ENCODE measurements at regions not wholly inside any gene's neighbourhood (a gene's known extent, or its start where the extent isn't known, plus 50 kb on each side); places are given as distances from the start of the nearest gene placed in this dataset.

GRCh38 chr10:109695988-109696387 lies 227.3 kb downstream of the XPNPEP1 start:
- no peak overlapping the region for H3K4me3 ChIP-seq (ENCODE audit: low read depth, low read length)
- no peak for DNase-seq (ENCODE audit: low read depth)
- no peak for TF ChIP-seq CTCF (IDR thresholded peaks at IDR 0.05; ENCODE audit: low read depth, low read length, missing control alignments)

DNA sequence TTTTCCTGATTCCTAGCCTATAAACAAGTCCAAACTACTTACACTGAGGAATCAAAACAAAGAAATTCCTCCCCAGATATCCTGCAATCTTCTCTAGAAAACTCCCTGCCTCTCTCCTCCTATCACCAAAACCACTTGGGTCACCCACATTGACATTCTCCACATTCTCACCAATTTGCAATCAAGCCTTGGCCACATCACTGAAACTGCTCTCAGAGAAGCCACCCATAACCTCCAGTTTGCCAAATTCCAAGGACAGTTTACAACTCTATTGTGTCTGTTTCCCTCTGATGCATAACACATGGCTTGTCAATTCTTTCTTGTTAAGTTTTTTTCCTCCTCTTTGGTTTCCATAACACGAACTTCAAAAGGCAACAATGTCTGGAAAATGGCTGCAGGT lies 233.5 kb downstream of the XPNPEP1 start:
- DNase-seq (ENCODE audit: low read depth) = no peak
- TF ChIP-seq CTCF (IDR thresholded peaks at IDR 0.05; ENCODE audit: low read depth, low read length, missing control alignments) = no peak
- H3K4me3 ChIP-seq (ENCODE audit: low read depth, low read length) = no peak overlapping the region

DNA sequence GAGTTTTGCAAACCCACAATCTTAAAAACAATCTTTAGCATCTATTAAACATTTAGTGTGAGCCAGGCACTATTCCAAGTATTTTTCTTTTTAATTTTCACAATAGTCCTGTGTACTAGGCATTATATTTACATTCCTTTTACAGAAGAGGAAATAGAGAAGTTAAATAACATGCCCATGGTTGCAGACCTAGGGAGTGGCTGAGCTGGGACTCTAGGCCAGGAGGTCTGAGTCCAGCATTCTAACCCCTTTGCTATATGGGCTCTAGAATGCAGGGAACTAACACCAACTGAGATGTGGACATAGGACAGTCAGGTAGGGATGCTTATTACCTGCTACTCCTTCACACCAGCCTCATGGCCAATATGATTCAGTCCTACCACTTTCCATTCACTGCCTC lies 243.8 kb downstream of the XPNPEP1 start:
- DNase-seq (ENCODE audit: low read depth) = no peak
- no peak overlapping the region for H3K4me3 ChIP-seq (ENCODE audit: low read depth, low read length)

GRCh38 chr10:109678857-109679256 lies 244.5 kb downstream of the XPNPEP1 start:
- no peak for DNase-seq (ENCODE audit: low read depth)
- no peak for TF ChIP-seq CTCF (IDR thresholded peaks at IDR 0.05; ENCODE audit: low read depth, low read length, missing control alignments)
- no peak overlapping the region for H3K4me3 ChIP-seq (ENCODE audit: low read depth, low read length)

More for the DNA sequence above, 243.8 kb downstream of the XPNPEP1 start:
- TF ChIP-seq CTCF (IDR thresholded peaks at IDR 0.05; ENCODE audit: low read depth, low read length, missing control alignments) = no peak

DNA sequence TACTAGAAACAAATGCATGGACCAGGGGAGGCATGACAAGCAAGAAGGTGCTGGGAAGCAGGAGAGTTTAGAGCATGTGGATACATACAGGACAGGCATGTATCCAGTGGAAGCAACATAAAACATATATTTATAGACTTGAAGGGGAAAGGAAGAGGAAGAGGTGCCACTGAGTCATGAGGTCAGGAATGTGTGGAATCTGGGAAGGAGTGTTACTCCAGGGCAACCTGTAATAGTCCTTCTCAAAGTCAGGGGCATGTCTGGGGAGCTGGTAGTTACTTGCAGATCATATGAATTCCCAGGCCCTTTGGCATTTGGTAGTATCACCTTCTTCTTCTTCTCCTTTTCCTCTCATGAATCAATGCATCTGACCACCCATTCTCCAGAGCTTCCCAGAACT lies 246.6 kb downstream of the XPNPEP1 start:
- no peak overlapping the region for H3K4me3 ChIP-seq (ENCODE audit: low read depth, low read length)
- DNase-seq (ENCODE audit: low read depth) = no peak
- TF ChIP-seq CTCF (IDR thresholded peaks at IDR 0.05; ENCODE audit: low read depth, low read length, missing control alignments) = no peak

- no peak overlapping the region for H3K4me3 ChIP-seq (ENCODE audit: low read depth, low read length)
- TF ChIP-seq CTCF (IDR thresholded peaks at IDR 0.05; ENCODE audit: low read depth, low read length, missing control alignments) = no peak
- DNase-seq (ENCODE audit: low read depth) = no peak
Observed at GRCh38 chr10:109668703-109669102, 254.6 kb downstream of the XPNPEP1 start.

DNA sequence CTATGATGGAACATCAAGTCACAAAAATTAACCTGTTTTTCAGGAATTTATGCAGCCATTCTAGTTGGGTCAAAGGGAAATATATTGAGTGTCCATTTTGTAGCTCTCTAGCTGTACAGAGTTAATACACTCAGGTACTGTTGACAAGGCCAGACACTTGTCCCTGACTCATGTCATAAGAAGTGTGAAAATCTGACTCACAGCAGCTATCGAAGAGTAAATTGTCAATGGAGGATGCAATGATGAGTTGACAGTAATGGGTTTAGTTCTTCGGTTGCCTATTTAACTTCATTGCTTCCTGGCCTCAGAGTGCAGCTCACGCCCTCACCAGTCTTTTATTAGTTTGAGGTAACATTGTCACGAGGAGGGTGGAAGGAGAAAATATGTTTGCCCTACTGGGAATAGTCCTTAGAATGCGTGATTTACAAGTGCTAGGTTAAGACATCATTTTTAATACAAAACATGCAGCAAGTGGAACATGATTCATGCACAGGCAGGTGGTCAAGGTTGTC lies 255.1 kb downstream of the XPNPEP1 start:
- no peak for DNase-seq (ENCODE audit: low read depth)
- H3K4me3 ChIP-seq (ENCODE audit: low read depth, low read length) = no peak overlapping the region
- no peak for TF ChIP-seq CTCF (IDR thresholded peaks at IDR 0.05; ENCODE audit: low read depth, low read length, missing control alignments)
